ENCODE measurements at regions not wholly inside any gene's neighbourhood (a gene's known extent, or its start where the extent isn't known, plus 50 kb on each side); places are given as distances from the start of the nearest gene placed in this dataset.

DNA sequence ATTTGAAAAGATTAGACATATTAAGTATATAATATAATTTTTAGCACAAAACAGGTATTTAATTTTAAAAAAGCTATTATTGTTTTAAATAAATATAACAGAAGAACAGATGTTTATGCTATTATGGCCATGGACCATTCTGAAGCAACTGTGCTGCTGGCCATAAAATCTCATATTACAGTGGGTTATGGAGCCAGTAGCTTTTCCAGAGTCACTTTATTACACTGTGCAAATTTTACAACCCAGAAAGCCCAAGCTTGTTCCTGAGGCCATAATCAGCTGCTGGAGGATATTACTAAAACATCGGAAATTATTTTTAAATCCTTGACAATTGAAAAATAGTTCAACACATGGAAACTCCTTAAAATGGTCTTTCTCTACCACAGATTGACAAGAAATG lies 557.3 kb upstream of the KCNMB2 start:
- H3K4me3 ChIP-seq = no peak overlapping the region
- no peak for ATAC-seq
- WGBS (ENCODE audit: insufficient coverage, low coverage, low lambda C conversion rate, missing lambda C conversion rate) = 100% methylated on average over 1 of the region's 1 CpG
- intact Hi-C loops (cut with DNase I) = no loop called here
- no peaks in the 10 kb centered on the region for H3K4me1 ChIP-seq
- no peak overlapping the region for H3K27ac ChIP-seq
- no peaks in the 10 kb centered on the region for H3K36me3 ChIP-seq
- TF ChIP-seq, protein P1, sequence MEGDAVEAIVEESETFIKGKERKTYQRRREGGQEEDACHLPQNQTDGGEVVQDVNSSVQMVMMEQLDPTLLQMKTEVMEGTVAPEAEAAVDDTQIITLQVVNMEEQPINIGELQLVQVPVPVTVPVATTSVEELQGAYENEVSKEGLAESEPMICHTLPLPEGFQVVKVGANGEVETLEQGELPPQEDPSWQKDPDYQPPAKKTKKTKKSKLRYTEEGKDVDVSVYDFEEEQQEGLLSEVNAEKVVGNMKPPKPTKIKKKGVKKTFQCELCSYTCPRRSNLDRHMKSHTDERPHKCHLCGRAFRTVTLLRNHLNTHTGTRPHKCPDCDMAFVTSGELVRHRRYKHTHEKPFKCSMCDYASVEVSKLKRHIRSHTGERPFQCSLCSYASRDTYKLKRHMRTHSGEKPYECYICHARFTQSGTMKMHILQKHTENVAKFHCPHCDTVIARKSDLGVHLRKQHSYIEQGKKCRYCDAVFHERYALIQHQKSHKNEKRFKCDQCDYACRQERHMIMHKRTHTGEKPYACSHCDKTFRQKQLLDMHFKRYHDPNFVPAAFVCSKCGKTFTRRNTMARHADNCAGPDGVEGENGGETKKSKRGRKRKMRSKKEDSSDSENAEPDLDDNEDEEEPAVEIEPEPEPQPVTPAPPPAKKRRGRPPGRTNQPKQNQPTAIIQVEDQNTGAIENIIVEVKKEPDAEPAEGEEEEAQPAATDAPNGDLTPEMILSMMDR (IDR thresholded peaks at IDR 0.05) = no peak
- TF ChIP-seq POLR2A (IDR thresholded peaks at IDR 0.05) = no peak
- no peaks in the 10 kb centered on the region for H3K9me3 ChIP-seq
- no peak for DNase-seq
- H3K27me3 ChIP-seq = no peaks in the 10 kb centered on the region

DNA sequence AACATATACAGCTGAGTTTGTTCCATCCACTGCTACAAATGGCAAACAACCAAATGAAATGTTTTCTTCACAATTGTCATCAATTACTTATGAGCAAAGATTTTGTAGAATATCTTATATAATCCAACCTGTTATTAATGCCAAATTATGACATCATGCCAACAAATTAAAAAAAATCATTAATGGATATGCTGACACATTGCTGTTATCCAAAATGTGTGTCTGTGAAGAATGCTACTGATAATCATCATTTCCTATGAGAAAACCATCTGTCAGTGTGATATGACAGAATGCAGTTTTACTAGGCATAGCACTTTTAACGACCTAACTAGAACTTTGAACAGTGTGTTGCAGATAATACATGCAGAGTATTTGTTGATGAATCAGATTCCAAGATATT lies 556.5 kb upstream of the KCNMB2 start:
- TF ChIP-seq, protein P1 (IDR thresholded peaks at IDR 0.05) = no peak
- TF ChIP-seq POLR2A (IDR thresholded peaks at IDR 0.05) = no peak
- H3K4me1 ChIP-seq = no peaks in the 10 kb centered on the region
- no peak overlapping the region for H3K27ac ChIP-seq
- intact Hi-C loops (cut with DNase I) = no loop called here
- ATAC-seq (no peak), DNase-seq (no peak)
- no peak overlapping the region for H3K4me3 ChIP-seq
- no peaks in the 10 kb centered on the region for H3K9me3 ChIP-seq
- WGBS (ENCODE audit: insufficient coverage, low coverage, low lambda C conversion rate, missing lambda C conversion rate) = 50% methylated on average over 1 of the region's 1 CpG
- no peaks in the 10 kb centered on the region for H3K27me3 ChIP-seq
- no peaks in the 10 kb centered on the region for H3K36me3 ChIP-seq

DNA sequence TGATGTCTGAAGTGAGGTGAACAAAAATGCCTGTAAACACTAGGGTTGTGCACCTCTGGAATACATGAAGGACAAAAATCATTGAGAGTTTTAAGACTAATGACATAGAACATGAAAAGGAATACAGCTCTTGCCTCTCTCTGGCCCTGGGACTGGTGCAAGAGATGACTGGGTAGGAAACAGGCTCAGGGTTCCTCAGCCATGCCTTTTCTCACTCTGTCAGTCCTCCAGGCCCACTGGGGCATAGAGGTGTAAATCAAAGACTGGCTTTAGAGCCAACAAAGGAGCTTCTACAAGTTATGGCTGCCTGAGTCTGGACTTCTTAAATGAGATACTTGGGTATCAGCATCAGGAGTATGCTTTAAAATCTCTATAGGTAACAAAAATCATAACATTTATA lies 554.7 kb upstream of the KCNMB2 start:
- Histone ChIP-seq H3K27me3 (no peaks in the 10 kb centered on the region), H3K9me3 (no peaks in the 10 kb centered on the region), H3K4me3 (no peak overlapping the region), H3K36me3 (no peaks in the 10 kb centered on the region), H3K4me1 (no peaks in the 10 kb centered on the region), H3K27ac (no peak overlapping the region)
- intact Hi-C loops (cut with DNase I) = no loop called here
- TF ChIP-seq, protein P1 (IDR thresholded peaks at IDR 0.05) = no peak
- TF ChIP-seq POLR2A (IDR thresholded peaks at IDR 0.05) = no peak
- DNase-seq = no peak
- ATAC-seq = no peak

DNA sequence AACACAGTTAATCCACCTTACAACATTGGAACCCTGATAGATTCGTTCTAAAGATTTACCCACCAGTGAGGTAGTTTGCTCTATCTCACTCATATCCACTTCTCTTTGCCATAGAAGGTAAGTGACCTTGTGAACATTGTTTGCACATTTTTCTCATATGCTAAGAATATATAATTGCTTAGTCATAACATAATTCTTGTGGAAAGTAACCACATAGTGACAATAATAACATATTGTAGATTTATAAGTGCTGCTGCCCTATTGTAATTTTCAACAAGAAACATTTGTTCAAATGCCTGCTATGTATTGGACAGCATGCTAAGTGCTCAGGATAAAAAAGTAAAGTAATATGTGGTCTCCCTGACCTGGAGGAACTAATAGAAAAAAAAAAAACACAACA lies 554.2 kb upstream of the KCNMB2 start:
- Histone ChIP-seq H3K27ac (no peak overlapping the region), H3K4me3 (no peak overlapping the region), H3K4me1 (no peaks in the 10 kb centered on the region), H3K9me3 (no peaks in the 10 kb centered on the region), H3K27me3 (no peaks in the 10 kb centered on the region), H3K36me3 (no peaks in the 10 kb centered on the region)
- intact Hi-C loops (cut with DNase I) = no loop called here
- no peak for DNase-seq
- ATAC-seq = no peak
- TF ChIP-seq POLR2A (IDR thresholded peaks at IDR 0.05) = no peak
- TF ChIP-seq, protein P1 (IDR thresholded peaks at IDR 0.05) = no peak
- WGBS (ENCODE audit: insufficient coverage, low coverage, low lambda C conversion rate, missing lambda C conversion rate) = 82% methylated on average over 1 of the region's 1 CpG

DNA sequence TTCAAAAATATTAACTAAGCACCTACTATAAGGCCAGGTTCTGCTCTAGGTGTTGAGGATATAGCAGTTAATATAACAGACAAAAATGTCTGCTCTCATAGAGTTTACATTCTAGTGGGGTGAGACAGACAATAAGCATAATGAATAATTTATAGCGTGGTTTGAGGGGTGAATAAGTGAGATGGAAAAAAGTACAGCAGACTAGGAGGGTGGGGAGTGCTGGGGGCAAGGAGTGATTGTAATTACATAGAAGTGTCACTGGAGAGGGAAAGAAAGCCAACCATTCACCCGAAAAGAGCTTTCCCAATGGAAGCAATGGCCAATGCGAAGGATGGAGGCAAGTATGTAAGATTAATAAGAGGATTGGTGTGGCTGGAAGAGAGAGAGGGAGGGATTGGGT lies 552.9 kb upstream of the KCNMB2 start:
- Histone ChIP-seq H3K4me3 (no peak overlapping the region), H3K9me3 (no peaks in the 10 kb centered on the region), H3K27me3 (no peaks in the 10 kb centered on the region), H3K36me3 (no peaks in the 10 kb centered on the region), H3K4me1 (no peaks in the 10 kb centered on the region), H3K27ac (no peak overlapping the region)
- ATAC-seq (no peak), DNase-seq (no peak)
- TF ChIP-seq POLR2A (IDR thresholded peaks at IDR 0.05) = no peak
- TF ChIP-seq, protein P1 (IDR thresholded peaks at IDR 0.05) = no peak
- intact Hi-C loops (cut with DNase I) = no loop called here
- WGBS (ENCODE audit: insufficient coverage, low coverage, low lambda C conversion rate, missing lambda C conversion rate) = 76% methylated on average over 3 of the region's 3 CpGs
